IMR-90 (cell line): ENCODE measurements at regions not wholly inside any gene's neighbourhood (a gene's known extent, or its start where the extent isn't known, plus 50 kb on each side); places are given as distances from the start of the nearest gene placed in this dataset.

ENCODE experiments used
- ATAC-seq: fragments of 200-7000 bp; cut with Tn5 transposase; 2 replicates; pipeline ENCODE4 v1.9.1; 2020; ENCODE audit warnings: low read depth, mild to moderate bottlenecking, moderate library complexity
- BruUV-seq: library from RNA; stranded (reverse); fragments of 400-500 nt; replicated peaks from 2 replicates; lab custom pipeline; 2021; lab: Mats Ljungman, UMichigan
- CTCF ChIA-PET: fragments of 300-600 bp; formaldehyde crosslinking; extraction: SDS; loops from one replicate; lab custom pipeline; 2021; ENCODE audit warnings: antibody characterized with exemption; lab: Yijun Ruan, JAX
- POLR2A ChIA-PET: fragments of 300-600 bp; sonication (Branson Sonifier 250); formaldehyde crosslinking; loops from one replicate; lab custom pipeline; 2022; ENCODE audit warnings: antibody characterized with exemption; ENCODE audit not compliant: unreplicated experiment; lab: Charles Lee
- DNase-seq: peaks from one replicate; pipeline ENCODE4 v3.0.0; 2013
- H2AFZ ChIP-seq: replicated peaks from 2 replicates; pipeline ENCODE3; 2013; ENCODE audit warnings: low read length, mild to moderate bottlenecking; ENCODE audit not compliant: poor library complexity
- H2AK5ac ChIP-seq: 2 replicates; pipeline ENCODE4 v1.6.1; 2013; ENCODE audit warnings: low read depth, low read length, inconsistent platforms
- H2AK9ac ChIP-seq: replicated peaks from 2 replicates; pipeline ENCODE3; 2013; ENCODE audit warnings: mild to moderate bottlenecking, low read depth, low read length, moderate library complexity; ENCODE audit not compliant: poor library complexity
- H2BK120ac ChIP-seq: 2 replicates; pipeline ENCODE4 v1.6.1; 2013; ENCODE audit warnings: low read depth, low read length, inconsistent platforms
- H2BK15ac ChIP-seq: 3 replicates; pipeline ENCODE4 v1.6.1; 2013; ENCODE audit warnings: low read depth, low read length, inconsistent platforms
- H2BK20ac ChIP-seq: 2 replicates; pipeline ENCODE4 v1.6.1; 2013; ENCODE audit warnings: low read depth, mild to moderate bottlenecking, inconsistent platforms, low read length, moderate library complexity
- H2BK5ac ChIP-seq: 2 replicates; pipeline ENCODE4 v1.6.1; 2013; ENCODE audit warnings: mild to moderate bottlenecking, low read depth, low read length, inconsistent platforms; ENCODE audit not compliant: poor library complexity, severe bottlenecking
- H3K14ac ChIP-seq: replicated peaks from 2 replicates; pipeline ENCODE4 v1.6.1; 2013; ENCODE audit warnings: low read depth, low read length, inconsistent platforms
- H3K18ac ChIP-seq: 2 replicates; pipeline ENCODE4 v1.6.1; 2013; ENCODE audit warnings: low read depth, low read length, control low read depth
- H3K23ac ChIP-seq: 2 replicates; pipeline ENCODE4 v1.6.1; 2013; ENCODE audit warnings: low read depth, low read length, inconsistent platforms
- H3K27ac ChIP-seq: 2 replicates; pipeline ENCODE4 v1.5.1; 2013; ENCODE audit warnings: mild to moderate bottlenecking, control low read depth, low read length; ENCODE audit not compliant: insufficient read depth
- H3K27me3 ChIP-seq: 2 replicates; pipeline ENCODE4 v1.6.1; 2013; ENCODE audit warnings: low read length; ENCODE audit not compliant: control insufficient read depth, insufficient read depth
- H3K36me3 ChIP-seq: 2 replicates; pipeline ENCODE4 v1.6.1; 2013; ENCODE audit warnings: low read length, mixed read lengths; ENCODE audit not compliant: control insufficient read depth, insufficient read depth
- H3K4ac ChIP-seq: 2 replicates; pipeline ENCODE4 v1.6.1; 2013; ENCODE audit warnings: low read depth, low read length, inconsistent platforms
- H3K4me1 ChIP-seq: 2 replicates; pipeline ENCODE4 v1.6.1; 2013; ENCODE audit warnings: low read length, mixed read lengths; ENCODE audit not compliant: control insufficient read depth, insufficient read depth
- H3K4me2 ChIP-seq: 2 replicates; pipeline ENCODE4 v1.6.1; 2013; ENCODE audit warnings: low read depth, mild to moderate bottlenecking, control low read depth, low read length, moderate library complexity
- H3K4me3 ChIP-seq: 2 replicates; pipeline ENCODE4 v1.5.1; 2013; ENCODE audit warnings: low read depth, mild to moderate bottlenecking, control low read depth, low read length, moderate library complexity; ENCODE audit not compliant: insufficient read depth
- H3K56ac ChIP-seq: 2 replicates; pipeline ENCODE4 v1.6.1; 2013; ENCODE audit warnings: low read length, inconsistent platforms; ENCODE audit not compliant: insufficient read depth; ENCODE audit errors: extremely low read depth
- H3K79me1 ChIP-seq, 2 experiments: 2 replicates each; pipeline ENCODE4 v1.6.1; 2013; ENCODE audit warnings: low read length in 2 of 2, inconsistent platforms in 1 of 2, low read depth in 1 of 2
- H3K9ac ChIP-seq: 2 replicates; pipeline ENCODE4 v1.6.1; 2013; ENCODE audit warnings: low read depth, low read length, control low read depth
- H3K9me1 ChIP-seq: 2 replicates; pipeline ENCODE4 v1.6.1; 2013; ENCODE audit warnings: low read length, inconsistent platforms; ENCODE audit not compliant: insufficient read depth
- H3K9me3 ChIP-seq: 2 replicates; pipeline ENCODE4 v1.6.1; 2013; ENCODE audit warnings: low read length; ENCODE audit not compliant: control insufficient read depth, insufficient read depth
- H4K20me1 ChIP-seq: 2 replicates; pipeline ENCODE4 v1.6.1; 2013; ENCODE audit warnings: low read length, inconsistent platforms; ENCODE audit not compliant: insufficient read depth
- H4K5ac ChIP-seq: 2 replicates; pipeline ENCODE4 v1.6.1; 2013; ENCODE audit warnings: mild to moderate bottlenecking, low read depth, low read length, control low read depth
- H4K8ac ChIP-seq, 2 experiments: 2 replicates each; pipeline ENCODE4 v1.6.1; 2013; ENCODE audit warnings: low read depth in 2 of 2, low read length in 2 of 2, control low read depth in 1 of 2, inconsistent platforms in 1 of 2
- H4K91ac ChIP-seq: 2 replicates; pipeline ENCODE4 v1.6.1; 2013; ENCODE audit warnings: low read depth, low read length, inconsistent platforms; ENCODE audit not compliant: insufficient read depth
- CHD1 ChIP-seq: IDR thresholded peaks from 2 replicates; pipeline ENCODE4 v1.6.1; 2012; ENCODE audit warnings: low read depth, low read length, improper control_type of control experiment
- CTCF ChIP-seq: conservative IDR thresholded peaks from 2 replicates; pipeline ENCODE4 v1.5.1; 2012; ENCODE audit warnings: mild to moderate bottlenecking, low read depth, low read length, improper control_type of control experiment
- FOS ChIP-seq: fragments of 150-350 bp; IDR thresholded peaks from 2 replicates; pipeline ENCODE4 v1.6.1; 2016; ENCODE audit warnings: low read depth, low read length
- MAZ ChIP-seq: IDR thresholded peaks from 2 replicates; pipeline ENCODE4 v1.6.1; 2012; ENCODE audit warnings: low read depth, mild to moderate bottlenecking, low read length, improper control_type of control experiment, moderate library complexity, borderline replicate concordance
- POLR2A ChIP-seq: IDR thresholded peaks from 2 replicates; pipeline ENCODE4 v1.6.1; 2012; ENCODE audit warnings: mild to moderate bottlenecking, low read depth, low read length
- RAD21 ChIP-seq: IDR thresholded peaks from 2 replicates; pipeline ENCODE4 v1.6.1; 2012; ENCODE audit warnings: low read length, improper control_type of control experiment
- RCOR1 ChIP-seq: IDR thresholded peaks from 2 replicates; pipeline ENCODE4 v1.6.1; 2012; ENCODE audit warnings: mild to moderate bottlenecking, low read length, improper control_type of control experiment; ENCODE audit not compliant: insufficient replicate concordance
- SMC3 ChIP-seq: fragments of 150-350 bp; IDR thresholded peaks from 2 replicates; pipeline ENCODE4 v1.6.1; 2016; ENCODE audit warnings: low read depth, mild to moderate bottlenecking, antibody characterized with exemption, low read length, moderate library complexity
- USF2 ChIP-seq: fragments of 150-350 bp; IDR thresholded peaks from 2 replicates; pipeline ENCODE4 v1.6.1; 2017; ENCODE audit warnings: mild to moderate bottlenecking, antibody characterized with exemption, low read length, low read depth
- WGBS, 2 experiments: methylation state at CpG; one replicate each; pipeline versions ENCODE4 v1.1.5 to v1.1.7; 2013; ENCODE audit warnings: missing lambda C conversion rate in 2 of 2; ENCODE audit not compliant: insufficient read length in 1 of 2; ENCODE audit errors: extremely low coverage in 2 of 2; 5-methylcytosine and 5-hydroxymethylcytosine counted together
- dilution Hi-C: fragments of 300-500 bp; cut with HindIII; formaldehyde crosslinking; loops from one replicate; pipeline ENCODE4 v1.14.3; 2018; ENCODE audit warnings: low sequenced_read_pairs; ENCODE audit not compliant: unreplicated experiment
- in situ Hi-C: fragments of 300-500 bp; cut with MboI; formaldehyde crosslinking; loops from 3 replicates; pipeline ENCODE4 v1.14.3; 2019; ENCODE audit warnings: low sequenced_read_pairs, inconsistent platforms, mixed read lengths
- intact Hi-C: fragments of 100-400 bp; cut with micrococcal nuclease; formaldehyde crosslinking; loops from 2 replicates; pipeline ENCODE4 v1.10.0; 2022

DNA sequence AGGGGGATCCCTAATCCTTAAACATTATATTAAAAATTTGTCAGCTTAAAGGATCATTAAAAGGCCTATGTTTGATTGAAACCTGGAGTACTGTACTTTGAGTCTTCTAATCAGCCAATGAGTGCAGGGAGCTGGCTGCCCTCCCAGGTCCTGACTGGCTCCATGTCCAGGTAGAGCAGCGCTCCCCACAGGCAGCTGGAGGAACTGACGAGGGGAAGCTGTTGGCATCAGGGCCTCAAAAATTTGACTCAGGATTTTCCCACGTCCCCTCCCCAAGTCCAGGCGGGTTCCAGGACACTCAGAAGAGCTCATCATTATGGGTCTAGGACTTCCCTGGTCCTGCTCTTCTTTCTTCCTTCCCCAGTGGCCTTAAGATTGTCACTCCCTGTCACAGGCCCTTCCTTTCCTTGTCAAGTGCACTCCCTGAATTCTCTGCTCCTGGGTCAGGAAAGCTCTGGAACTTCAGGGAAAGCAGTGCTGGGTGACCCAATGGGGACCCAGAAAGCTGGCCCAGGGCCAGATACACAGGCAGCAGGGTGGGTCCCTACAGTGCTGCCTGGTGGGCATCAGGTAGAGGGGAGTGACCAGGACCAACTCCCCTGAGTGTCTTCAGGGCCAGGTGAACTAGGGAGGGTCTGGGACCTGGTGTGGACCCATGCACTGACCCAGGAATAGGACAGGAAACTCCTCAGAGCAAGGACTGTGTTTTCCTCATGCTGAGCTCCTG lies 65.5 kb downstream of the GGTLC2 start:
- Histone ChIP-seq H2BK5ac (no peak overlapping the region), H3K36me3 (no peaks in the 10 kb centered on the region), H3K79me1 (no peaks in the 10 kb centered on the region), H2BK120ac (no peak overlapping the region), H2AK9ac (no peak overlapping the region), H3K27ac (no peak overlapping the region), H3K14ac (no peak overlapping the region), H3K4me3 (no peak overlapping the region), H2BK20ac (no peak overlapping the region), H4K5ac (no peak overlapping the region), H2AFZ (no peak overlapping the region), H2AK5ac (no peak overlapping the region), H3K4me1 (no peaks in the 10 kb centered on the region), H3K18ac (no peak overlapping the region), H3K9me1 (no peaks in the 10 kb centered on the region), H3K9ac (no peak overlapping the region), H3K23ac (no peak overlapping the region), H3K9me3 (no peaks in the 10 kb centered on the region), H3K27me3 (peaks cover 1% of the 10 kb centered on the region; the same call in 1 of the 2 replicates), H3K56ac (no peak overlapping the region), H3K4me2 (no peak overlapping the region), H2BK15ac (no peak overlapping the region), H4K8ac (no peak overlapping the region), H4K91ac (no peak overlapping the region), H4K20me1 (no peaks in the 10 kb centered on the region), H3K4ac (no peak overlapping the region)
- in situ Hi-C loops (no loop called here), intact Hi-C loops (loop anchor here (5.0 kb wide), 1 partner anchor 37 kb away; no protein-coding TSS in a partner anchor), dilution Hi-C loops (no loop called here)
- WGBS, 2 experiments, result 45% methylated on average over 2 of the region's 4 CpGs; no CpG with 5 or more reads in 1 of the 2 experiments
- no peak for ATAC-seq
- no peak for TF ChIP-seq USF2
- TF ChIP-seq MAZ, result no peak
- TF ChIP-seq CHD1, result no peak
- peak; percentile 40 for TF ChIP-seq RAD21
- TF ChIP-seq POLR2A, result no peak
- peak; percentile 35; the same call in 1 of the 2 replicates for TF ChIP-seq CTCF
- peak; percentile 28 for TF ChIP-seq SMC3
- TF ChIP-seq RCOR1, result no peak
- TF ChIP-seq FOS, result no peak
- no peak for DNase-seq
- no TSS peak for BruUV-seq
- ChIA-PET POLR2A (no interaction called here), CTCF (interaction anchor here (0.8 to 1.4 kb wide), 3 partner anchors 13 to 43 kb away, joined by 3 to 4 read pairs (median 4); no protein-coding TSS in a partner anchor)
